Activated T-helper 1 cell treated with anti-CD3 and anti-CD28 coated beads, Interleukin-12 subunit alpha, Interleukin-12 subunit beta, Interleukin-2, Interleukin-4 antibody, amounts not matched to agents 30 ng/mL and 10 ng/mL and 1 ng/mL, durations not matched to agents 14 hours and 24 hours and 36 hours (primary cell): ENCODE measurements at regions not wholly inside any gene's neighbourhood (a gene's known extent, or its start where the extent isn't known, plus 50 kb on each side); places are given as distances from the start of the nearest gene placed in this dataset.

Source experiments
- DNase-seq: peaks from one replicate; pipeline ENCODE4 v3.0.0; 2021; ENCODE audit warnings: low spot score
- H3K27ac Mint-ChIP-seq: one replicate; pipeline ENCODE4 v1.8.0; 2021; ENCODE audit warnings: mild to moderate bottlenecking, mixed read lengths
- H3K27me3 Mint-ChIP-seq: one replicate; pipeline ENCODE4 v1.8.0; 2022; ENCODE audit warnings: mild to moderate bottlenecking, moderate library complexity, mixed read lengths; ENCODE audit not compliant: insufficient read depth
- H3K36me3 Mint-ChIP-seq: one replicate; pipeline ENCODE4 v1.8.0; 2021; ENCODE audit warnings: low read depth, mixed read lengths
- H3K4me1 Mint-ChIP-seq: one replicate; pipeline ENCODE4 v1.8.0; 2021; ENCODE audit warnings: low read depth, mixed read lengths
- H3K4me3 Mint-ChIP-seq: one replicate; pipeline ENCODE4 v1.8.0; 2021; ENCODE audit warnings: mild to moderate bottlenecking, moderate library complexity, mixed read lengths
- H3K9me3 Mint-ChIP-seq: one replicate; pipeline ENCODE4 v1.8.0; 2021; ENCODE audit warnings: mixed read lengths
- intact Hi-C: fragments of 100-400 bp; cut with micrococcal nuclease; formaldehyde crosslinking; loops from one replicate; pipeline ENCODE4 v1.15.1; 2024

- Mint-ChIP-seq H3K4me3 (no peak overlapping the region), H3K36me3 (no peaks in the 10 kb centered on the region), H3K27ac (no peak overlapping the region), H3K4me1 (no peaks in the 10 kb centered on the region), H3K9me3 (no peaks in the 10 kb centered on the region), H3K27me3 (no peaks in the 10 kb centered on the region)
- intact Hi-C loops, result no loop called here
- DNase-seq, result no peak
These were observed 1001.6 kb upstream of the IGFBP7 start for GRCh38 chr4:58111818-58112217.

GRCh38 chr4:58093352-58093751 is 983.2 kb upstream of the IGFBP7 start:
- no peak overlapping the region for H3K27ac Mint-ChIP-seq

GRCh38 chr4:58090539-58090938 is 980.4 kb upstream of the IGFBP7 start:
- intact Hi-C loops, result no loop called here
- no peaks in the 10 kb centered on the region for H3K27me3 Mint-ChIP-seq
- H3K9me3 Mint-ChIP-seq, result no peaks in the 10 kb centered on the region
- no peak overlapping the region for H3K27ac Mint-ChIP-seq
- H3K4me3 Mint-ChIP-seq, result no peak overlapping the region
- H3K36me3 Mint-ChIP-seq, result no peaks in the 10 kb centered on the region
- no peak for DNase-seq
- no peaks in the 10 kb centered on the region for H3K4me1 Mint-ChIP-seq

More at GRCh38 chr4:58093352-58093751, 983.2 kb upstream of the IGFBP7 start:
- H3K4me1 Mint-ChIP-seq, result no peaks in the 10 kb centered on the region
- H3K4me3 Mint-ChIP-seq, result no peak overlapping the region
- no peak for DNase-seq
- no peaks in the 10 kb centered on the region for H3K9me3 Mint-ChIP-seq
- H3K36me3 Mint-ChIP-seq, result no peaks in the 10 kb centered on the region
- no peaks in the 10 kb centered on the region for H3K27me3 Mint-ChIP-seq
- intact Hi-C loops, result no loop called here

GRCh38 chr4:58081356-58081755 is 971.2 kb upstream of the IGFBP7 start:
- H3K4me3 Mint-ChIP-seq, result no peak overlapping the region
- DNase-seq, result no peak
- no peaks in the 10 kb centered on the region for H3K4me1 Mint-ChIP-seq
- H3K27me3 Mint-ChIP-seq, result no peaks in the 10 kb centered on the region
- H3K36me3 Mint-ChIP-seq, result no peaks in the 10 kb centered on the region
- no peak overlapping the region for H3K27ac Mint-ChIP-seq
- intact Hi-C loops, result no loop called here
- H3K9me3 Mint-ChIP-seq, result peaks cover 3% of the 10 kb centered on the region

- Mint-ChIP-seq H3K4me3 (no peak overlapping the region), H3K27ac (no peak overlapping the region), H3K9me3 (peaks cover 8% of the 10 kb centered on the region), H3K27me3 (no peaks in the 10 kb centered on the region), H3K4me1 (no peaks in the 10 kb centered on the region), H3K36me3 (no peaks in the 10 kb centered on the region)
- intact Hi-C loops, result no loop called here
- no peak for DNase-seq
These were observed 965.5 kb upstream of the IGFBP7 start for GRCh38 chr4:58075724-58076123.

- Mint-ChIP-seq H3K36me3 (no peaks in the 10 kb centered on the region), H3K27ac (no peak overlapping the region), H3K27me3 (no peaks in the 10 kb centered on the region), H3K9me3 (peaks cover 8% of the 10 kb centered on the region), H3K4me1 (no peaks in the 10 kb centered on the region), H3K4me3 (no peak overlapping the region)
- no peak for DNase-seq
- intact Hi-C loops, result no loop called here
These were observed 964.2 kb upstream of the IGFBP7 start for GRCh38 chr4:58074382-58074781.

- no peak for DNase-seq
- Mint-ChIP-seq H3K27ac (no peak overlapping the region), H3K27me3 (no peaks in the 10 kb centered on the region), H3K9me3 (peaks cover 13% of the 10 kb centered on the region), H3K36me3 (no peaks in the 10 kb centered on the region), H3K4me1 (no peaks in the 10 kb centered on the region), H3K4me3 (no peak overlapping the region)
- intact Hi-C loops, result no loop called here
These were observed 960.5 kb upstream of the IGFBP7 start for GRCh38 chr4:58070726-58071125.

- Mint-ChIP-seq H3K4me3 (no peak overlapping the region), H3K36me3 (no peaks in the 10 kb centered on the region), H3K27me3 (no peaks in the 10 kb centered on the region), H3K27ac (no peak overlapping the region), H3K9me3 (peaks cover 7% of the 10 kb centered on the region), H3K4me1 (no peaks in the 10 kb centered on the region)
- intact Hi-C loops, result no loop called here
- DNase-seq, result no peak
These were observed 954.5 kb upstream of the IGFBP7 start for GRCh38 chr4:58064653-58065052.

- Mint-ChIP-seq H3K36me3 (no peaks in the 10 kb centered on the region), H3K27me3 (no peaks in the 10 kb centered on the region), H3K4me1 (no peaks in the 10 kb centered on the region), H3K9me3 (peaks cover 7% of the 10 kb centered on the region), H3K4me3 (no peak overlapping the region), H3K27ac (no peak overlapping the region)
- intact Hi-C loops, result no loop called here
- DNase-seq, result no peak
These were observed 953.4 kb upstream of the IGFBP7 start for GRCh38 chr4:58063404-58064160.

GRCh38 chr4:58061967-58062366 is 951.8 kb upstream of the IGFBP7 start:
- intact Hi-C loops, result no loop called here
- no peaks in the 10 kb centered on the region for H3K36me3 Mint-ChIP-seq
- no peak overlapping the region for H3K27ac Mint-ChIP-seq
- H3K9me3 Mint-ChIP-seq, result peaks cover 7% of the 10 kb centered on the region
- no peak for DNase-seq
- no peaks in the 10 kb centered on the region for H3K27me3 Mint-ChIP-seq
- no peaks in the 10 kb centered on the region for H3K4me1 Mint-ChIP-seq
- no peak overlapping the region for H3K4me3 Mint-ChIP-seq

GRCh38 chr4:58050439-58050838 is 940.3 kb upstream of the IGFBP7 start:
- H3K4me1 Mint-ChIP-seq, result no peaks in the 10 kb centered on the region
- peaks cover 6% of the 10 kb centered on the region for H3K9me3 Mint-ChIP-seq
- no peaks in the 10 kb centered on the region for H3K36me3 Mint-ChIP-seq
- intact Hi-C loops, result no loop called here
- no peak for DNase-seq
- H3K27me3 Mint-ChIP-seq, result no peaks in the 10 kb centered on the region
- no peak overlapping the region for H3K27ac Mint-ChIP-seq
- H3K4me3 Mint-ChIP-seq, result no peak overlapping the region

GRCh38 chr4:58048491-58048890 is 938.3 kb upstream of the IGFBP7 start:
- Mint-ChIP-seq H3K36me3 (no peaks in the 10 kb centered on the region), H3K27ac (no peak overlapping the region), H3K4me1 (no peaks in the 10 kb centered on the region), H3K27me3 (no peaks in the 10 kb centered on the region), H3K9me3 (peaks cover 6% of the 10 kb centered on the region), H3K4me3 (no peak overlapping the region)
- intact Hi-C loops, result no loop called here
- no peak for DNase-seq

GRCh38 chr4:58042176-58042575 is 932.0 kb upstream of the IGFBP7 start:
- no peaks in the 10 kb centered on the region for H3K27me3 Mint-ChIP-seq
- H3K4me1 Mint-ChIP-seq, result no peaks in the 10 kb centered on the region
- peaks cover 11% of the 10 kb centered on the region for H3K9me3 Mint-ChIP-seq
- intact Hi-C loops, result no loop called here
- DNase-seq, result no peak
- no peaks in the 10 kb centered on the region for H3K36me3 Mint-ChIP-seq
- H3K27ac Mint-ChIP-seq, result no peak overlapping the region
- H3K4me3 Mint-ChIP-seq, result no peak overlapping the region

- H3K27me3 Mint-ChIP-seq, result no peaks in the 10 kb centered on the region
- H3K4me3 Mint-ChIP-seq, result no peak overlapping the region
- intact Hi-C loops, result no loop called here
- H3K36me3 Mint-ChIP-seq, result no peaks in the 10 kb centered on the region
- peaks cover 4% of the 10 kb centered on the region for H3K9me3 Mint-ChIP-seq
- H3K4me1 Mint-ChIP-seq, result no peaks in the 10 kb centered on the region
- no peak for DNase-seq
- no peak overlapping the region for H3K27ac Mint-ChIP-seq
These were observed 883.8 kb upstream of the IGFBP7 start for GRCh38 chr4:57993944-57994343.
